ENCODE measurements at regions not wholly inside any gene's neighbourhood (a gene's known extent, or its start where the extent isn't known, plus 50 kb on each side); places are given as distances from the start of the nearest gene placed in this dataset.
A peak's percentile ranks its signal among the peaks of the same experiment; 100 is the strongest.

DNA sequence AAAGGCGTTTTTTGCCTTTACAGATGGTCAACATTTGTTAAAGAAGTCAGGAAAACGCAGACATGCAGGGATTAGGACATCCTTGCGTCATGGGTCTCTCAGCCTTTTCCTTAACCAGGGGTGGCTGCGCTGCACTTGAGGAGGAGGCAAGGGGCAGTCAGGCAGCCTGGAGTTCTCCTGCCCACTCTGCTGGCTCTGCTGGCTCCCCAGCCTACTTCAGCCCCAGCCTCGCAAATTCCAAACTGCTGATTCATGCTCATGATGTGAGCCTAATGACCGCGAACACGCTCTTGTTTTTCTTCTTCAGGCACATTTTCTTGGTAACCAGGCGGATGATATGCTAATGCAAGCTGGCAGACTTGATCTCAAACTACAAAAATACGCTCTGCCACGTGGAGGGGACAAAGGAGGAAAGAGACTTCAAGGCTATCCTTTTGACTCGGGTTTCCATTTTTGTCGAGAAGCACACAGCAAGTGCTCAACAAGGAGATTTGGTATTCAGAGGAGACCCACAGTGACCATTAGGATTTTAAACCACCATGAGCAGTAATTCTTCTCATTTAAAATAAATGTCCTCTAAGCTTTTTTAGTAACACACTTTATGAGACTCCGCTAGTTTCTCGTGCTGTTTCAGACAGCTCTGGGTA is 290.3 kb upstream of the STXBP5 start:
- peak; percentile 38 for DNase-seq
- no peaks in the 10 kb centered on the region for H3K36me3 Mint-ChIP-seq (ENCODE audit: unreplicated experiment)
- peaks cover 6% of the 10 kb centered on the region for H3K4me1 Mint-ChIP-seq (ENCODE audit: low read depth, unreplicated experiment)
- H3K27ac Mint-ChIP-seq (ENCODE audit: unreplicated experiment): no peak overlapping the region
- H3K27me3 Mint-ChIP-seq (ENCODE audit: unreplicated experiment): no peaks in the 10 kb centered on the region
- H3K9me3 Mint-ChIP-seq (ENCODE audit: unreplicated experiment): no peaks in the 10 kb centered on the region
- peak overlapping the region; percentile 1 for H3K4me3 Mint-ChIP-seq (ENCODE audit: unreplicated experiment)
- TF ChIP-seq, protein P1, sequence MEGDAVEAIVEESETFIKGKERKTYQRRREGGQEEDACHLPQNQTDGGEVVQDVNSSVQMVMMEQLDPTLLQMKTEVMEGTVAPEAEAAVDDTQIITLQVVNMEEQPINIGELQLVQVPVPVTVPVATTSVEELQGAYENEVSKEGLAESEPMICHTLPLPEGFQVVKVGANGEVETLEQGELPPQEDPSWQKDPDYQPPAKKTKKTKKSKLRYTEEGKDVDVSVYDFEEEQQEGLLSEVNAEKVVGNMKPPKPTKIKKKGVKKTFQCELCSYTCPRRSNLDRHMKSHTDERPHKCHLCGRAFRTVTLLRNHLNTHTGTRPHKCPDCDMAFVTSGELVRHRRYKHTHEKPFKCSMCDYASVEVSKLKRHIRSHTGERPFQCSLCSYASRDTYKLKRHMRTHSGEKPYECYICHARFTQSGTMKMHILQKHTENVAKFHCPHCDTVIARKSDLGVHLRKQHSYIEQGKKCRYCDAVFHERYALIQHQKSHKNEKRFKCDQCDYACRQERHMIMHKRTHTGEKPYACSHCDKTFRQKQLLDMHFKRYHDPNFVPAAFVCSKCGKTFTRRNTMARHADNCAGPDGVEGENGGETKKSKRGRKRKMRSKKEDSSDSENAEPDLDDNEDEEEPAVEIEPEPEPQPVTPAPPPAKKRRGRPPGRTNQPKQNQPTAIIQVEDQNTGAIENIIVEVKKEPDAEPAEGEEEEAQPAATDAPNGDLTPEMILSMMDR (IDR thresholded peaks at IDR 0.05; ENCODE audit: partially characterized antibody, unreplicated experiment): no peak

DNA sequence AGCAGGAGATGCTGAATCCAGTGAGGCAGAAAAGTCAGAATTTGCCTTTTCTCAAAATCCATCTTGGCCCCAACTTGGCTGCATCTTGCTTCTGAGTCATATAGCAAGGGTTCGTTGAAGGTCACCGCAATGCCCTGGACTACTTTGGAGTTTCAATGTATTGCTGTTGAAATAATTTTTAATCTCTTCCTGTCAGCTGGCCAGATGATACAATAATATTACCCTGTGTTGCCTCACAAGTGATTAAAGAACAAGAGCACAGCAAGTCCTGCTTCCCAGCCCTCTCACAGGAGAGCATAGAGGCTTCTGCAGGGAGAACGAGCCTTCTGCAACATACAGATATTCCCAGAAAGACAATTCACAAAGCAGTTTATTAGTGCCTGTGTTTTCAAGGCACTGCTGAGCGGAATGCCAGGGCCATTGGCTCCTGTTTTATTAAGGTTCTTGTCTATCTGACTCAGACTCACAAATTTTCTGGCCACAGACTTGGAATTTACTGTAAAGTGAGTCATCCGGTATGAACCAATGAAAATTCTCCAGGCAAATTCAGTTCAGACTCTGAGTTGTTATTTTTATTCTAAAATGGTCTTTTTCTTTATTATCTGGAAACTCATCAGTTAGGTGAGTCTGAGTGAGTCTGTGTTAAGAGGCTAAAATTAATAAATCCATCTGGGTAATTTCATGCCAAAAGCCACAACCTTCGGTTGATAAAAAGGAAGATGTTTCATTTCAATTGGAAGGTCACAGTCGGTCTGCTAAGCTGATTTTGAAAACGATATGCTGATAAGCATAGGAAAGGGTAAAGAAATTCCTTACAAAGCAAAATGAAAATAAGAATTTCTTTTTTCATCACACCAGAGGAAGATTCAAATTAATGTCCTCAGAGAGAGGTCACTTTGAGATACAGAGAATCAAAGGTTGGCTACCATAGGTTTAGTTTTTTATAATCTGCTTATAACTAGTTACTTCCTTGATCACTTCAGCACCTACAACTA is 289.4 kb upstream of the STXBP5 start:
- no peak for DNase-seq
- TF ChIP-seq, protein P1 (IDR thresholded peaks at IDR 0.05; ENCODE audit: partially characterized antibody, unreplicated experiment): no peak
- Mint-ChIP-seq H3K4me3 (ENCODE audit: unreplicated experiment) (no peak overlapping the region), H3K4me1 (ENCODE audit: low read depth, unreplicated experiment) (peaks cover 6% of the 10 kb centered on the region), H3K9me3 (ENCODE audit: unreplicated experiment) (no peaks in the 10 kb centered on the region), H3K27me3 (ENCODE audit: unreplicated experiment) (no peaks in the 10 kb centered on the region), H3K36me3 (ENCODE audit: unreplicated experiment) (no peaks in the 10 kb centered on the region), H3K27ac (ENCODE audit: unreplicated experiment) (no peak overlapping the region)

DNA sequence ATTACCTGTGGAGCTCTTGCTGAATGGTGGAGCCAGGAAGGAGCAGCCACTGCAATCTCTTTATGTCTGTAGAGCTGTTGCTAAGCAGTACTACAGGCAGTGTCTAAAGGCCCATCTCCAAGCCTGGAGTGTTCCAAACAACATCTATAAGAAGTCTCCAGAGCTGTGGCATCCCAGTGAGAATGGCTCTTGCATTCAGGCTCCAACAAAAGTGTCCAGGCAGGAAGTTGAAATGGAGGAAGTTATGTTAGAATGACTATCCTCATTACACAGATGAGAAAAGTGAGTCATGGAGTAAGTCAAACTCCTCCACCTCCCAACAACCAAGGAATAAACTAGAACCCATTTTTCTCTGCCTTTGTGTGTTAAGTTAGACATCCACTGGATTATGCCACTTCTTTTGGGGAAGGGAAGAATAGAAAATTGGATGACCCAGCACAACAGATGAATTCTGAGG is 288.5 kb upstream of the STXBP5 start:
- Mint-ChIP-seq H3K27me3 (ENCODE audit: unreplicated experiment) (no peaks in the 10 kb centered on the region), H3K9me3 (ENCODE audit: unreplicated experiment) (no peaks in the 10 kb centered on the region), H3K4me3 (ENCODE audit: unreplicated experiment) (no peak overlapping the region), H3K36me3 (ENCODE audit: unreplicated experiment) (no peaks in the 10 kb centered on the region), H3K27ac (ENCODE audit: unreplicated experiment) (no peak overlapping the region), H3K4me1 (ENCODE audit: low read depth, unreplicated experiment) (peaks cover 6% of the 10 kb centered on the region)
- TF ChIP-seq, protein P1 (IDR thresholded peaks at IDR 0.05; ENCODE audit: partially characterized antibody, unreplicated experiment): no peak
- no peak for DNase-seq

DNA sequence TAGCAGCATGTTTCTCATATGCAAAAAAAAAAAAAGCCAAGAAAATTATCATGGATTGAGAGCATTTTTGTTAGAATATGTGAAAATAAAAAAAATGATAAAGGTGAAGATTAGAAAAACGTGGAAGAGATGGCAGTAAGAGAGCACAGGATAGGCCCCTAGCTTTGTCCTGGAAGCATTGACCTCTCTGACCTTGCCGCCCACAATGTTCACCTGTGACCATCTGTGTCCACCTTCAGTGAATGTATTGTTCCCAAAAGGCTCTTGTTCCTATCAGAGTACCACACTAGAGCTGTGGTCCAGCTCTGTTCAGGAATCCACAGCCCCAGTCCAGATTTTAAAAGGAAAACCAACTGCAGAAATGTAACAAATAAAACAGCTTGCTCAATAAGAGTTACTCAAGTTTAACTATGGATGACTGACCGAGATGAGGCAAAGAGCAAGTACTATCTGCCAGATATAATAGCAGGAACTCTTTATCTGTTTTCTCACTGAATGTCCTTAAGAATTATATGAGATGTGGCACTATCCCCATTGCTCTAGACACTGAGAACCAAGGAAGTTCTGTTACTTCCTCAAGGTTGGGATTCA is 287.7 kb upstream of the STXBP5 start:
- H3K9me3 Mint-ChIP-seq (ENCODE audit: unreplicated experiment): no peaks in the 10 kb centered on the region
- H3K4me3 Mint-ChIP-seq (ENCODE audit: unreplicated experiment): no peak overlapping the region
- H3K27ac Mint-ChIP-seq (ENCODE audit: unreplicated experiment): no peak overlapping the region
- DNase-seq: no peak
- H3K4me1 Mint-ChIP-seq (ENCODE audit: low read depth, unreplicated experiment): peaks cover 6% of the 10 kb centered on the region
- TF ChIP-seq, protein P1 (IDR thresholded peaks at IDR 0.05; ENCODE audit: partially characterized antibody, unreplicated experiment): no peak
- no peaks in the 10 kb centered on the region for H3K27me3 Mint-ChIP-seq (ENCODE audit: unreplicated experiment)
- no peaks in the 10 kb centered on the region for H3K36me3 Mint-ChIP-seq (ENCODE audit: unreplicated experiment)
